ENCODE measurements at regions not wholly inside any gene's neighbourhood (a gene's known extent, or its start where the extent isn't known, plus 50 kb on each side); places are given as distances from the start of the nearest gene placed in this dataset.

GRCh38 chr4:57974821-57975220 lies 864.6 kb upstream of the IGFBP7 start:
- DNase-seq (ENCODE audit: low read depth, low spot score) (no peak), ATAC-seq (no peak), FAIRE-seq (no peak)
- no TSS peak for BruUV-seq (replicated peaks)
- H4K20me1 ChIP-seq (ENCODE audit: control insufficient read depth, insufficient read depth) = no peaks in the 10 kb centered on the region
- 18% methylated on average over 4 of the region's 4 CpGs for WGBS (ENCODE audit: insufficient coverage, insufficient replicate concordance, low lambda C conversion rate, missing lambda C conversion rate)
- H3K27ac ChIP-seq (ENCODE audit: control insufficient read depth, insufficient read depth) = no peak overlapping the region
- H3K36me3 ChIP-seq (ENCODE audit: control insufficient read depth in 2 of 2, insufficient read depth in 2 of 2, low read length in 1 of 2) = no peaks in the 10 kb centered on the region
- RAD21 ChIA-PET (ENCODE audit: unreplicated experiment) = no interaction called here
- no peaks in the 10 kb centered on the region for H3K79me2 ChIP-seq (ENCODE audit: control insufficient read depth, insufficient read depth, low read length)
- intact Hi-C loops (cut with micrococcal nuclease; ENCODE audit: unreplicated experiment) = no loop called here
- CTCF ChIA-PET = no interaction called here
- no peaks in the 10 kb centered on the region for H3K4me1 ChIP-seq (ENCODE audit: control insufficient read depth, insufficient read depth, low read length)
- no peaks in the 10 kb centered on the region for H3K9me3 ChIP-seq (replicated peaks; ENCODE audit: control insufficient read depth, insufficient read depth, low read length)
- no peak overlapping the region for H3K4me2 ChIP-seq (ENCODE audit: control insufficient read depth, insufficient read depth)
- H3K4me3 ChIP-seq = no peak overlapping the region
- SMC1A ChIA-PET (ENCODE audit: uncharacterized antibody, unreplicated experiment) = interaction anchor here (0.9 kb wide), 1 partner anchor 10 kb away, joined by 3 read pairs; no protein-coding TSS in a partner anchor
- POLR2A ChIA-PET = no interaction called here
- H2AFZ ChIP-seq (ENCODE audit: control insufficient read depth, low read depth, low read length) = no peak overlapping the region
- no peak overlapping the region for H3K9ac ChIP-seq (ENCODE audit: control insufficient read depth, insufficient read depth, low read length)
- in situ Hi-C loops (cut with MboI) = no loop called here
- no peaks in the 10 kb centered on the region for H3K27me3 ChIP-seq (replicated peaks in 1 of 2; ENCODE audit: control insufficient read depth in 2 of 2, insufficient read depth in 2 of 2, low read length in 1 of 2)
- TF ChIP-seq JUND (IDR thresholded peaks at IDR 0.05; ENCODE audit: low read depth, low read length) (no peak), NBN (IDR thresholded peaks at IDR 0.05) (no peak), ZBTB11 (CRISPR knock-in tag; IDR thresholded peaks at IDR 0.05) (no peak), LARP7 (IDR thresholded peaks at IDR 0.05) (no peak), ZZZ3 (IDR thresholded peaks at IDR 0.05; ENCODE audit: control insufficient read depth, insufficient read length, low read depth) (no peak), ZBTB40 (IDR thresholded peaks at IDR 0.05; ENCODE audit: borderline replicate concordance) (no peak), NRF1 (conservative IDR thresholded peaks at IDR 0.05; ENCODE audit: low read depth, low read length) (no peak), CEBPB (IDR thresholded peaks at IDR 0.05; ENCODE audit: borderline replicate concordance in 1 of 2, low read depth in 2 of 2, low read length in 2 of 2) (no peak)
- TF ChIP-seq, protein P1, sequence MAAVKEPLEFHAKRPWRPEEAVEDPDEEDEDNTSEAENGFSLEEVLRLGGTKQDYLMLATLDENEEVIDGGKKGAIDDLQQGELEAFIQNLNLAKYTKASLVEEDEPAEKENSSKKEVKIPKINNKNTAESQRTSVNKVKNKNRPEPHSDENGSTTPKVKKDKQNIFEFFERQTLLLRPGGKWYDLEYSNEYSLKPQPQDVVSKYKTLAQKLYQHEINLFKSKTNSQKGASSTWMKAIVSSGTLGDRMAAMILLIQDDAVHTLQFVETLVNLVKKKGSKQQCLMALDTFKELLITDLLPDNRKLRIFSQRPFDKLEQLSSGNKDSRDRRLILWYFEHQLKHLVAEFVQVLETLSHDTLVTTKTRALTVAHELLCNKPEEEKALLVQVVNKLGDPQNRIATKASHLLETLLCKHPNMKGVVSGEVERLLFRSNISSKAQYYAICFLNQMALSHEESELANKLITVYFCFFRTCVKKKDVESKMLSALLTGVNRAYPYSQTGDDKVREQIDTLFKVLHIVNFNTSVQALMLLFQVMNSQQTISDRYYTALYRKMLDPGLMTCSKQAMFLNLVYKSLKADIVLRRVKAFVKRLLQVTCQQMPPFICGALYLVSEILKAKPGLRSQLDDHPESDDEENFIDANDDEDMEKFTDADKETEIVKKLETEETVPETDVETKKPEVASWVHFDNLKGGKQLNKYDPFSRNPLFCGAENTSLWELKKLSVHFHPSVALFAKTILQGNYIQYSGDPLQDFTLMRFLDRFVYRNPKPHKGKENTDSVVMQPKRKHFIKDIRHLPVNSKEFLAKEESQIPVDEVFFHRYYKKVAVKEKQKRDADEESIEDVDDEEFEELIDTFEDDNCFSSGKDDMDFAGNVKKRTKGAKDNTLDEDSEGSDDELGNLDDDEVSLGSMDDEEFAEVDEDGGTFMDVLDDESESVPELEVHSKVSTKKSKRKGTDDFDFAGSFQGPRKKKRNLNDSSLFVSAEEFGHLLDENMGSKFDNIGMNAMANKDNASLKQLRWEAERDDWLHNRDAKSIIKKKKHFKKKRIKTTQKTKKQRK (IDR thresholded peaks at IDR 0.05; ENCODE audit: low read depth, low read length) = no peak
- TF ChIP-seq, protein P2, sequence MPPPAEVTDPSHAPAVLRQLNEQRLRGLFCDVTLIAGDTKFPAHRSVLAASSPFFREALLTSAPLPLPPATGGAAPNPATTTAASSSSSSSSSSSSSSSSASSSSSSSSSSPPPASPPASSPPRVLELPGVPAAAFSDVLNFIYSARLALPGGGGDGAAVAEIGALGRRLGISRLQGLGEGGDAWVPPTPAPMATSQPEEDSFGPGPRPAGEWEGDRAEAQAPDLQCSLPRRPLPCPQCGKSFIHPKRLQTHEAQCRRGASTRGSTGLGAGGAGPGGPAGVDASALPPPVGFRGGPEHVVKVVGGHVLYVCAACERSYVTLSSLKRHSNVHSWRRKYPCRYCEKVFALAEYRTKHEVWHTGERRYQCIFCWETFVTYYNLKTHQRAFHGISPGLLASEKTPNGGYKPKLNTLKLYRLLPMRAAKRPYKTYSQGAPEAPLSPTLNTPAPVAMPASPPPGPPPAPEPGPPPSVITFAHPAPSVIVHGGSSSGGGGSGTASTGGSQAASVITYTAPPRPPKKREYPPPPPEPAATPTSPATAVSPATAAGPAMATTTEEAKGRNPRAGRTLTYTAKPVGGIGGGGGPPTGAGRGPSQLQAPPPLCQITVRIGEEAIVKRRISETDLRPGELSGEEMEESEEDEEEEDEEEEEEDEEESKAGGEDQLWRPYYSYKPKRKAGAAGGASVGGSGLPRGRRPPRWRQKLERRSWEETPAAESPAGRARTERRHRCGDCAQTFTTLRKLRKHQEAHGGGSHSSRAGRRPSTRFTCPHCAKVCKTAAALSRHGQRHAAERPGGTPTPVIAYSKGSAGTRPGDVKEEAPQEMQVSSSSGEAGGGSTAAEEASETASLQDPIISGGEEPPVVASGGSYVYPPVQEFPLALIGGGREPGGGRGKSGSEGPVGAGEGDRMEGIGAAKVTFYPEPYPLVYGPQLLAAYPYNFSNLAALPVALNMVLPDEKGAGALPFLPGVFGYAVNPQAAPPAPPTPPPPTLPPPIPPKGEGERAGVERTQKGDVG (CRISPR knock-in tag; IDR thresholded peaks at IDR 0.05) = no peak

Measured in GM12878 (cell line).